ENCODE measurements at regions not wholly inside any gene's neighbourhood (a gene's known extent, or its start where the extent isn't known, plus 50 kb on each side); places are given as distances from the start of the nearest gene placed in this dataset.

DNA sequence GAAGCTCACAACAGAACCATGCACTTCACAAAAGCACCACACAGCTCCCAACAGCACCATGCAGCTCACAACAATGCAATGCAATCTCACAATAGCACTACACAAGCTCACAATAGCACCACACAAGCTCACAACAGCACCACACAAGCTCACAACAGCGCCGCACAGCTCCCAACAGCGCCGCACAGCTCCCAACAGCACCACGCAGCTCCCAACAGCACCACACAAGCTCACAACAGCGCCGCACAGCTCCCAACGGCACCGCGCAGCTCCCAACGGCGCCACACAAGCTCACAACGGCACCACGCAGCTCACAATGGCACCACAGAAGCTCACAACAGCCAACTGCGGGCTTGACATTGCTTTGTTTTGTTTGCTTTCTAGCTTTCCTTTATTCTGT lies 198.1 kb downstream of the DLL1 start:
- BruUV-seq (replicated peaks): no TSS peak
- ChIA-PET CTCF (no interaction called here), POLR2A (ENCODE audit: low non-redundant PET) (interaction anchor here (0.5 kb wide), 1 partner anchor 35 kb away, joined by 4 read pairs; no protein-coding TSS in a partner anchor)
- H3K4me3 ChIP-seq (ENCODE audit: low read depth, low read length, poor library complexity, severe bottlenecking): no peak overlapping the region
- intact Hi-C loops (cut with micrococcal nuclease; ENCODE audit: unreplicated experiment): no loop called here
- H3K9me3 ChIP-seq (ENCODE audit: low read depth, low read length, poor library complexity, severe bottlenecking): no peaks in the 10 kb centered on the region
- H3K36me3 ChIP-seq (ENCODE audit: insufficient read depth, low read length, poor library complexity, severe bottlenecking): no peaks in the 10 kb centered on the region
- no peaks in the 10 kb centered on the region for H3K4me1 ChIP-seq (ENCODE audit: insufficient read depth, low read length, poor library complexity, severe bottlenecking)
- no peak for DNase-seq (ENCODE audit: low spot score)
- no peak overlapping the region for H3K27ac ChIP-seq (ENCODE audit: low read depth, low read length, poor library complexity, severe bottlenecking)
- TF ChIP-seq, protein P1, sequence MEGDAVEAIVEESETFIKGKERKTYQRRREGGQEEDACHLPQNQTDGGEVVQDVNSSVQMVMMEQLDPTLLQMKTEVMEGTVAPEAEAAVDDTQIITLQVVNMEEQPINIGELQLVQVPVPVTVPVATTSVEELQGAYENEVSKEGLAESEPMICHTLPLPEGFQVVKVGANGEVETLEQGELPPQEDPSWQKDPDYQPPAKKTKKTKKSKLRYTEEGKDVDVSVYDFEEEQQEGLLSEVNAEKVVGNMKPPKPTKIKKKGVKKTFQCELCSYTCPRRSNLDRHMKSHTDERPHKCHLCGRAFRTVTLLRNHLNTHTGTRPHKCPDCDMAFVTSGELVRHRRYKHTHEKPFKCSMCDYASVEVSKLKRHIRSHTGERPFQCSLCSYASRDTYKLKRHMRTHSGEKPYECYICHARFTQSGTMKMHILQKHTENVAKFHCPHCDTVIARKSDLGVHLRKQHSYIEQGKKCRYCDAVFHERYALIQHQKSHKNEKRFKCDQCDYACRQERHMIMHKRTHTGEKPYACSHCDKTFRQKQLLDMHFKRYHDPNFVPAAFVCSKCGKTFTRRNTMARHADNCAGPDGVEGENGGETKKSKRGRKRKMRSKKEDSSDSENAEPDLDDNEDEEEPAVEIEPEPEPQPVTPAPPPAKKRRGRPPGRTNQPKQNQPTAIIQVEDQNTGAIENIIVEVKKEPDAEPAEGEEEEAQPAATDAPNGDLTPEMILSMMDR (conservative IDR thresholded peaks at IDR 0.05; ENCODE audit: low read depth, low read length): no peak
- TF ChIP-seq EZH2 (IDR thresholded peaks at IDR 0.05; ENCODE audit: borderline replicate concordance, low read depth, low read length, poor library complexity, severe bottlenecking): no peak
- no peaks in the 10 kb centered on the region for H3K27me3 ChIP-seq (replicated peaks; ENCODE audit: insufficient read depth, low read depth, low read length, poor library complexity)

DNA sequence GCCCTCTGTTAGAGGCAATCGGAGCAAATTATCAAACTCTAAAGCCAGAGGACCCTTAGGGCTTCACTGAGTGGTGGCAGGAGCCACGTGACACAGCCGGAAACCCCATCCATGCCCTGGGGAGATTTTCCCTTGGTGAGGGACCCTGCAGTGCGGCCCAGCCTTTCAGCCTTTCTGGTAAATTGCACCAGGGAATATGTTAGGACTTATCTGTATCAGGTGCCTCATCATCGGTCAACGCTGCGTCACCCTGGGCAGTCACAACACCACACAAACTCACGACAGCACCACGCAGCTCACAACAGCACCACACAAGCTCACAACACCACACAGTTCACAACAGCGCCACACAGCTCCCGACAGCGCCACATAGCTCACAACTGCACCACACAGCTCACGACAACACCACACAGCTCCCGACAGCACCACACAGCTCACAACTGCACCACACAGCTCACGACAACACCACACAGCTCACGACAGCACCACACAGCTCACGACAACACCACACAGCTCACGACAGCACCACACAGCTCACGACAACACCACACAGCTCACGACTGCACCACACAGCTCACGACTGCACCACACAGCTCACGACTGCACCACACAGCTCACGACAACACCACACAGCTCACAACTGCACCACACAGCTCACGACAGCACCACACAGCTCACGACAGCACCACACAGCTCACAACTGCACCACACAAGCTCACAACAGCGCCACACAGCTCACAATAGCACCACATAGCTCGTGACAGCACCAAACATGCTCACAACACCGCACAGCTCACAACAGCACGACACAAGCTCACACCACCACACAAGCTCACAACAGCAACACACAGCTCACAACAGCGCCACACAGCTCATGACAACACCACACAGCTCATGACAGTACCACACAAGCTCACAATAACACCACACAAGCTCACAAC lies 199.0 kb downstream of the DLL1 start:
- TF ChIP-seq, protein P1 (conservative IDR thresholded peaks at IDR 0.05; ENCODE audit: low read depth, low read length): no peak
- TF ChIP-seq EZH2 (IDR thresholded peaks at IDR 0.05; ENCODE audit: borderline replicate concordance, low read depth, low read length, poor library complexity, severe bottlenecking): no peak
- Histone ChIP-seq H3K4me3 (ENCODE audit: low read depth, low read length, poor library complexity, severe bottlenecking) (no peak overlapping the region), H3K36me3 (ENCODE audit: insufficient read depth, low read length, poor library complexity, severe bottlenecking) (no peaks in the 10 kb centered on the region), H3K9me3 (ENCODE audit: low read depth, low read length, poor library complexity, severe bottlenecking) (no peaks in the 10 kb centered on the region), H3K27ac (ENCODE audit: low read depth, low read length, poor library complexity, severe bottlenecking) (no peak overlapping the region), H3K27me3 (replicated peaks; ENCODE audit: insufficient read depth, low read depth, low read length, poor library complexity) (no peaks in the 10 kb centered on the region), H3K4me1 (ENCODE audit: insufficient read depth, low read length, poor library complexity, severe bottlenecking) (no peaks in the 10 kb centered on the region)
- POLR2A ChIA-PET (ENCODE audit: low non-redundant PET): interaction anchor here (0.5 kb wide), 1 partner anchor 36 kb away, joined by 4 read pairs; no protein-coding TSS in a partner anchor
- intact Hi-C loops (cut with micrococcal nuclease; ENCODE audit: unreplicated experiment): no loop called here
- CTCF ChIA-PET: no interaction called here
- no TSS peak for BruUV-seq (replicated peaks)
- no peak for DNase-seq (ENCODE audit: low spot score)

DNA sequence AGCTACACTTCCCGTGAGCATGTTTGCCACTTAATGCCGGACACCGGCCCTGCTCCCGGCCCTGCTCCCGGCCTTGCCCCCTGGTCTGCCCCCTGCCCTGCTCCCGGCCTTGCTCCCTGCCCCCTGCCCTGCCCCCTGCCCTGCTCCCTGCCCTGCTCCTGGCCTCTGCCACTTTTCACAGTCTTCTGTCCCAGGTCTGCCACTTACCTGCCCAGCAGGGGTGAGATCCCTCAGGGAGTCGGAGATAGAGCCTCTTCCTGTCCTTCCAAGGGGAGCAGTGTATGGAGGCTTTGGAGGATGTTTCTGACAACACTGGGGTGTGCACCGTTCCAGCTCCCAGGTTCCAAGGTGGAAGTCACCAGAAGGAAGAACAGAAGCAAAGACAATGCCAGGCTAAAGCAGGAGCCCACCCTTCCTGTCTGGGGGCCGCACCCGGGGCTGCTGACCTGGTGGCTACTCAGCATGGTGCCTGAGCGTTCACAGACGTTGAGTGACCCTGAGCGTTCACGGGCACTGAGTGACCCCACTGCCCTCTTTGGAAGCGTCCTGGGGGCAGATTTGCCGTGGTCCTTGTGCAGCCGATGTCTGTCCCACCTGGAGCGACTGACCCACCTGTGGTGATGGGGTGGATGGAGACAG lies 199.8 kb downstream of the DLL1 start:
- H3K36me3 ChIP-seq (ENCODE audit: insufficient read depth, low read length, poor library complexity, severe bottlenecking): no peaks in the 10 kb centered on the region
- intact Hi-C loops (cut with micrococcal nuclease; ENCODE audit: unreplicated experiment): no loop called here
- H3K4me1 ChIP-seq (ENCODE audit: insufficient read depth, low read length, poor library complexity, severe bottlenecking): no peaks in the 10 kb centered on the region
- TF ChIP-seq, protein P1 (conservative IDR thresholded peaks at IDR 0.05; ENCODE audit: low read depth, low read length): no peak
- TF ChIP-seq EZH2 (IDR thresholded peaks at IDR 0.05; ENCODE audit: borderline replicate concordance, low read depth, low read length, poor library complexity, severe bottlenecking): no peak
- POLR2A ChIA-PET (ENCODE audit: low non-redundant PET): no interaction called here
- BruUV-seq (replicated peaks): no TSS peak
- no peak overlapping the region for H3K4me3 ChIP-seq (ENCODE audit: low read depth, low read length, poor library complexity, severe bottlenecking)
- no peak overlapping the region for H3K27ac ChIP-seq (ENCODE audit: low read depth, low read length, poor library complexity, severe bottlenecking)
- no peaks in the 10 kb centered on the region for H3K9me3 ChIP-seq (ENCODE audit: low read depth, low read length, poor library complexity, severe bottlenecking)
- no peaks in the 10 kb centered on the region for H3K27me3 ChIP-seq (replicated peaks; ENCODE audit: insufficient read depth, low read depth, low read length, poor library complexity)
- CTCF ChIA-PET: no interaction called here
- DNase-seq (ENCODE audit: low spot score): no peak
